ENCODE measurements at regions not wholly inside any gene's neighbourhood (a gene's known extent, or its start where the extent isn't known, plus 50 kb on each side); places are given as distances from the start of the nearest gene placed in this dataset.
"Not testable (repeated sequence)": the region's sequence is repeated elsewhere in the genome, so short reads cannot be mapped to it uniquely, and the experiment has no call there.

DNA sequence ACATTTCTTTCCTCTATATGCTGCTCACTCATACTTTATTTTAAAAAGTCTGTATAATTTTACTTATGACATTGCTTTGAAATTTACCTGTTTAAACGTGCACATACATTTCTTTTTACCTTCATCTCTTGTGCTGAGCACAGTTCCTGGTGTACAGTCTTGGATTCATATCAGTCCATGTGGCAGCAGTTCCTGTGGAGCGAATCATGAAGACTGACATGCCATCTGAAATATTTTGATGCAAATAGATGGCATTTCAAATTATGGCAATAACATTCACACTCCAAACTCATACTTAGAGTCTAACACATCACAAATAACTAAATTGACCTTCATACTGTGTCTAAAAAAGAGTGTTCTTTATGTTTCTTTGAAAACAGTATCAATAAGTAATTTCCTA lies 90.3 kb upstream of the CDH2 start:
- no peak overlapping the region for H3K4me3 ChIP-seq (ENCODE audit: low read depth, poor library complexity, severe bottlenecking)
- DNase-seq (ENCODE audit: low spot score in 2 of 2): no peak
- TF ChIP-seq, protein P1, sequence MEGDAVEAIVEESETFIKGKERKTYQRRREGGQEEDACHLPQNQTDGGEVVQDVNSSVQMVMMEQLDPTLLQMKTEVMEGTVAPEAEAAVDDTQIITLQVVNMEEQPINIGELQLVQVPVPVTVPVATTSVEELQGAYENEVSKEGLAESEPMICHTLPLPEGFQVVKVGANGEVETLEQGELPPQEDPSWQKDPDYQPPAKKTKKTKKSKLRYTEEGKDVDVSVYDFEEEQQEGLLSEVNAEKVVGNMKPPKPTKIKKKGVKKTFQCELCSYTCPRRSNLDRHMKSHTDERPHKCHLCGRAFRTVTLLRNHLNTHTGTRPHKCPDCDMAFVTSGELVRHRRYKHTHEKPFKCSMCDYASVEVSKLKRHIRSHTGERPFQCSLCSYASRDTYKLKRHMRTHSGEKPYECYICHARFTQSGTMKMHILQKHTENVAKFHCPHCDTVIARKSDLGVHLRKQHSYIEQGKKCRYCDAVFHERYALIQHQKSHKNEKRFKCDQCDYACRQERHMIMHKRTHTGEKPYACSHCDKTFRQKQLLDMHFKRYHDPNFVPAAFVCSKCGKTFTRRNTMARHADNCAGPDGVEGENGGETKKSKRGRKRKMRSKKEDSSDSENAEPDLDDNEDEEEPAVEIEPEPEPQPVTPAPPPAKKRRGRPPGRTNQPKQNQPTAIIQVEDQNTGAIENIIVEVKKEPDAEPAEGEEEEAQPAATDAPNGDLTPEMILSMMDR (IDR thresholded peaks at IDR 0.05): no peak
- no peak for TF ChIP-seq POLR2A (IDR thresholded peaks at IDR 0.05)
- WGBS, 2 donors: 42 to 46% methylated on average over 2 of the region's 2 CpGs
- intact Hi-C loops (cut with DNase I; ENCODE audit: low total_unique reads): no loop called here

DNA sequence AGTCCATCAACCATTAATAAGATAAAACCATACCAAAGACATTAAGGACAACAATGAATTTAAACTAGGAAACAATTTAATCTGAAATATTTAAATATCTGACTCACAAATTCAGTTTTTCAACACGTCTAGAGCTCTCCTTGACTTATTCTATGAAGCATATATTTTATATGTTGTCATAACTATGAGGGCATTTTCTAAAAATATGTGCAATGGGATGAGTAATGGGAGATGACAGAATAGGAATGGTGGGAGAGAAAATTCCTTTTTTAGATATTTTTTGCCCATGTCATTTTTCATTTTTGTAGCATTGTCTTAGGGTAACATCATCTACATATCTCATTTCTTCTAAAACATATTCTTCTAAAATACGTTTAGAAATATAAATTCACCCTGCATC lies 79.2 kb upstream of the CDH2 start:
- H3K4me3 ChIP-seq (ENCODE audit: low read depth, poor library complexity, severe bottlenecking): no peak overlapping the region
- 52 to 55% methylated on average over 2 of the region's 2 CpGs for WGBS, 2 donors
- TF ChIP-seq POLR2A (IDR thresholded peaks at IDR 0.05): no peak
- TF ChIP-seq, protein P1 (IDR thresholded peaks at IDR 0.05): no peak
- no peak for DNase-seq (ENCODE audit: low spot score in 2 of 2)
- intact Hi-C loops (cut with DNase I; ENCODE audit: low total_unique reads): no loop called here

DNA sequence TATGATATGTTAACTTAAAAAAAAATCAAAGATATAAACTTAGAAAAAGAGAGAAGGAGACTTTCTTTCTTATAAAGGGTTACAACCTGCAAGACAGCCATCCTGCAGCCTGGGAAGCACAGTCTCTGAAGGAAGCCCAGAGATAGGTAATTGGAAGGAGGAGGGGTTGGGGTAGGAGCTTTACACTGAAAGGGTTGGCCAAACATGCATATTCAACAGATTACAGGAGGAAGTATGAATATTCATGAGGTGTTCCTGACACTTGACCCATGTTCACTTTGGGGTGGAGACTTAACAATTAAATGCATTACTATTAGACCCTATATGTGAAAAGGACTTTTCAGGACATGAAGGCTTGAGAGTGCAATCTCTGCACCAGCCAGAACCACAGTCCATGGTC lies 71.7 kb upstream of the CDH2 start:
- DNase-seq (ENCODE audit: low spot score in 2 of 2): no peak
- TF ChIP-seq POLR2A (IDR thresholded peaks at IDR 0.05): no peak
- TF ChIP-seq, protein P1 (IDR thresholded peaks at IDR 0.05): no peak
- intact Hi-C loops (cut with DNase I; ENCODE audit: low total_unique reads): no loop called here
- no peak overlapping the region for H3K4me3 ChIP-seq (ENCODE audit: low read depth, poor library complexity, severe bottlenecking)

DNA sequence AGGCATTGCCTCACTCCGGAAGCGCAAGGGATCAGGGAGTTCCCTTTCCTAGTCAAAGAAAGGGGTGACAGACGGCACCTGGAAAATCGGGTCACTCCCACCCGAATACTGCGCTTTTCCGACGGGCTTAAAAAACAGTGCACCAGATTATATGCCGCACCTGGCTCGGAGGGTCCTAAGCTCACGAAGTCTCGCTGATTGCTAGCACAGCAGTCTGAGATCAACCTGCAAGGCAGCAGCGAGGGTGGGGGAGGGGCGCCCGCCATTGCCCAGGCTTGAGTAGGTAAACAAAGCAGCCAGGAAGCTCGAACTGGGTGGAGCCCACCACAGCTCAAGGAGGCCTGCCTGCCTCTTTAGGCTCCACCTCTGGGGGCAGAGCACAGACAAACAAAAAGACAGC lies 63.7 kb upstream of the CDH2 start:
- DNase-seq (ENCODE audit: low spot score in 2 of 2); intact Hi-C loops (cut with DNase I; ENCODE audit: low total_unique reads); H3K4me3 ChIP-seq (ENCODE audit: low read depth, poor library complexity, severe bottlenecking): not testable (repeated sequence)
- 88 to 91% methylated on average over 16 of the region's 16 CpGs for WGBS, 2 donors

DNA sequence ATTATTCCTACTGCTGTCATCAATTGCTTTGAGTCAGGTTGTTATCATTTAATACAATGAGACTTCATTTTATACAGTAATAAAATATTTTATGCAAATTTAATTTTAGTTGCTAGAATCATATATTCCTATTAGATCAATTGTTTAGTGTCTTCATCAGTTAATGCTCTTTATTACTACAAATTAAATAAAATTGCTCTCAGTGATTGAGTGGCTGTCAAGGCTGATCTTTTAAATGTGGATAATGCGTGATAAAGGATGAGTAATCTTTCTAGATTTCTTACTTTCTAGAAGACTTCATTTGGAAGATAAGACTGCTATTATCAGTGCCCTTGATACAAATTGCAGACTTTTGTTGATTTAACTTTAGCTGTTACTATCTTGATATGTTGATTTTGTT lies 59.6 kb upstream of the CDH2 start:
- no peak overlapping the region for H3K4me3 ChIP-seq (ENCODE audit: low read depth, poor library complexity, severe bottlenecking)
- no peak for TF ChIP-seq POLR2A (IDR thresholded peaks at IDR 0.05)
- TF ChIP-seq, protein P1 (IDR thresholded peaks at IDR 0.05): no peak
- no peak for DNase-seq (ENCODE audit: low spot score in 2 of 2)
- 80 to 81% methylated on average over 1 of the region's 1 CpG for WGBS, 2 donors
- intact Hi-C loops (cut with DNase I; ENCODE audit: low total_unique reads): no loop called here

MicroRNA genes in the stretch of these regions (microRNA counts, 767-probe panel; counts per million panel counts)
- microRNA hsa-miR-302f: 0 to 358 counts per million in 2 donors

Small RNA genes lying in the stretch of these regions (microRNA-seq; reads per million reads assigned to microRNA genes)
- gene MIR302F (ENCODE audit: borderline number of aligned reads in 1 of 2, borderline replicate concordance in 2 of 2): 0 reads per million in 2 donors

Data from lower leg skin (tissue), 4 donors.